ENCODE measurements at regions not wholly inside any gene's neighbourhood (a gene's known extent, or its start where the extent isn't known, plus 50 kb on each side); places are given as distances from the start of the nearest gene placed in this dataset.

DNA sequence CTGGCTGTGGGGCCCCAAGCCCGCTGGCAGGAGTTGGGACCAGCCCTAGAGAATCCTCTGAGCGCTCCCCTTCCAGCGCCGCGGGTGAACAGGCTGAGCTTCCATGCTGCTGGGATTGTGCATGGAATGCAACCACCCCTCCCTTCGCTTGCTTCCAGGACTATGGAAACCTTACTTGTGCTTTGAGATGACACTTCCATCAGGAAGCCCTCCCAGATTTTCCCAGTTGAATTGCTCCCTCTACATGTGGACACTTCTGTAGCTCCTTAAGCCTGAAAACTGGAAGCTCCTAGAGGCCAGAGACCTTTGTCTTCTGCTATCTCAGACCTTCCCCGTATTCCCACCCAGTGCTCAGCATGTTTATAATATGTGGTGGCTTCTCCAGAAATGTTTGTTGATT is 213.2 kb upstream of the RPL38 start:
- WGBS, 2 experiments (ENCODE audit: extremely low coverage in 1 of 2, insufficient coverage in 1 of 2, insufficient read length in 1 of 2, insufficient replicate concordance in 2 of 2, low coverage in 1 of 2, low lambda C conversion rate in 2 of 2, missing lambda C conversion rate in 1 of 2): 91% methylated on average over 7 of the region's 7 CpGs; no CpG with 5 or more reads in 1 of the 2 experiments
- ChIA-PET CTCF (ENCODE audit: partially characterized antibody) (interaction anchor here (0.8 to 5.8 kb wide), 6 partner anchors 7 to 124 kb away, joined by 3 to 64 read pairs (median 3); no protein-coding TSS in a partner anchor), POLR2A (ENCODE audit: partially characterized antibody) (no interaction called here)
- no peak overlapping the region for H4K8ac ChIP-seq (ENCODE audit: extremely low read depth, insufficient read depth, low read length)
- no peak overlapping the region for H3K18ac ChIP-seq (ENCODE audit: extremely low read depth, low read length)
- no peak overlapping the region for H2BK12ac ChIP-seq (ENCODE audit: low read depth, low read length)
- no peaks in the 10 kb centered on the region for H3K36me3 ChIP-seq (ENCODE audit: control insufficient read depth in 2 of 4, insufficient read depth in 4 of 4, low read length in 3 of 4)
- no peak overlapping the region for H2BK20ac ChIP-seq (ENCODE audit: low read length)
- FAIRE-seq (no peak), DNase-seq (ENCODE audit: low read depth in 1 of 2, low spot score in 2 of 2) (no peak)
- peaks cover 0 to 5% (median 0%) of the 10 kb centered on the region in 4 experiments; a peak in 1 of 7 replicates for H3K4me1 ChIP-seq (replicated peaks in 1 of 4; ENCODE audit: control insufficient read depth in 3 of 4, insufficient read depth in 4 of 4, low read length in 3 of 4)
- no peak overlapping the region for H3K14ac ChIP-seq (ENCODE audit: insufficient read length)
- no peak overlapping the region for H4K5ac ChIP-seq (ENCODE audit: insufficient read length, low read depth, low read length)
- H2AK5ac ChIP-seq (ENCODE audit: low read depth, low read length): no peak overlapping the region
- no peak overlapping the region for H3K27ac ChIP-seq (ENCODE audit: low read depth, low read length)
- no peaks in the 10 kb centered on the region for H3K9me3 ChIP-seq (ENCODE audit: insufficient read depth in 2 of 2, low read depth in 1 of 2, low read length in 1 of 2)
- H2AFZ ChIP-seq (ENCODE audit: low read length): no peak overlapping the region
- H2BK120ac ChIP-seq (replicated peaks; ENCODE audit: low read depth, low read length): no peak overlapping the region
- no peaks in the 10 kb centered on the region for H3K23me2 ChIP-seq (ENCODE audit: low read depth, low read length)
- H3K79me1 ChIP-seq (ENCODE audit: low read depth, low read length): no peaks in the 10 kb centered on the region; the same call in 1 of the 2 replicates
- no peak overlapping the region for H3K4me2 ChIP-seq (ENCODE audit: insufficient read depth in 1 of 2, low read depth in 2 of 2, low read length in 2 of 2)
- no peaks in the 10 kb centered on the region for H3K79me2 ChIP-seq (ENCODE audit: control insufficient read depth in 1 of 2, insufficient read depth in 2 of 2, low read length in 2 of 2)
- no peak overlapping the region for H2BK5ac ChIP-seq (ENCODE audit: low read depth, low read length)
- no peak overlapping the region for H3K4ac ChIP-seq (replicated peaks; ENCODE audit: insufficient read length, low read depth, low read length)
- no peaks in the 10 kb centered on the region for H4K20me1 ChIP-seq (replicated peaks in 1 of 2; ENCODE audit: control insufficient read depth in 1 of 2, insufficient read depth in 2 of 2, low read length in 2 of 2)
- no peak for TF ChIP-seq POLR2A (IDR thresholded peaks at IDR 0.05; ENCODE audit: control extremely low read depth in 1 of 2, low read depth in 2 of 2, low read length in 2 of 2)
- TF ChIP-seq HDAC2 (IDR thresholded peaks at IDR 0.05; ENCODE audit: borderline replicate concordance in 1 of 2, low read depth in 2 of 2, low read length in 2 of 2): no peak
- no peak for TF ChIP-seq GABPA (IDR thresholded peaks at IDR 0.05; ENCODE audit: borderline replicate concordance, insufficient read depth, low read length)
- no peak for TF ChIP-seq BCL11A (IDR thresholded peaks at IDR 0.05; ENCODE audit: low read depth in 2 of 2, low read length in 2 of 2)
- no peak overlapping the region for H3K4me3 ChIP-seq (ENCODE audit: extremely low read depth in 1 of 4, insufficient read depth in 2 of 4, low read depth in 3 of 4, low read length in 4 of 4)
- H2BK15ac ChIP-seq (ENCODE audit: low read length): no peak overlapping the region
- H3K27me3 ChIP-seq (replicated peaks in 1 of 4; ENCODE audit: control insufficient read depth in 3 of 4, extremely low read depth in 1 of 4, insufficient read depth in 3 of 4, low read length in 3 of 4): no peaks in the 10 kb centered on the region
- no peak overlapping the region for H3K23ac ChIP-seq (ENCODE audit: insufficient read length)
- H3K9ac ChIP-seq (replicated peaks in 1 of 4; ENCODE audit: extremely low read depth in 1 of 4, low read depth in 3 of 4, low read length in 3 of 4): no peak overlapping the region
- H4K91ac ChIP-seq (replicated peaks; ENCODE audit: insufficient read length, low read length): no peak overlapping the region
- H3K56ac ChIP-seq (replicated peaks; ENCODE audit: insufficient read length, low read depth, low read length): no peak overlapping the region
